GM23338 (cell line): ENCODE measurements at regions not wholly inside any gene's neighbourhood (a gene's known extent, or its start where the extent isn't known, plus 50 kb on each side); places are given as distances from the start of the nearest gene placed in this dataset.

ENCODE experiments used
- ATAC-seq: fragments of 200-7000 bp; cut with Tn5 transposase; 3 replicates; pipeline ENCODE4 v1.9.1; 2020
- DNase-seq: peaks from one replicate; pipeline ENCODE4 v3.0.0-alpha.2; 2015; ENCODE audit warnings: low spot score
- H2AFZ ChIP-seq: fragments of 200-600 bp; sonication (generic); 2 replicates; pipeline ENCODE4 v1.8.0; 2016; ENCODE audit warnings: antibody characterized with exemption, mild to moderate bottlenecking, moderate library complexity
- H3F3A ChIP-seq: fragments of 200-600 bp; sonication (generic); replicated peaks from 2 replicates; pipeline ENCODE4 v1.8.0; 2017; ENCODE audit warnings: antibody characterized with exemption, mixed run types, low read depth
- H3K27ac ChIP-seq: fragments of 200-600 bp; sonication (generic); 2 replicates; pipeline ENCODE4 v1.6.1; 2016; ENCODE audit warnings: low read depth
- H3K27me3 ChIP-seq: fragments of 200-600 bp; sonication (generic); 2 replicates; pipeline ENCODE4 v1.8.0; 2016; ENCODE audit warnings: mild to moderate bottlenecking, mixed run types, moderate library complexity; ENCODE audit not compliant: insufficient read depth
- H3K36me3 ChIP-seq: fragments of 200-600 bp; sonication (generic); 2 replicates; pipeline ENCODE4 v1.8.0; 2016; ENCODE audit warnings: mild to moderate bottlenecking; ENCODE audit not compliant: insufficient read depth
- H3K4me1 ChIP-seq: fragments of 200-600 bp; sonication (generic); 2 replicates; pipeline ENCODE4 v1.8.0; 2016; ENCODE audit warnings: mild to moderate bottlenecking, moderate library complexity; ENCODE audit not compliant: insufficient read depth
- H3K4me2 ChIP-seq: fragments of 200-600 bp; sonication (generic); 2 replicates; pipeline ENCODE4 v1.7.1; 2017; ENCODE audit warnings: mixed run types
- H3K4me3 ChIP-seq: fragments of 200-600 bp; sonication (generic); 2 replicates; pipeline ENCODE4 v1.6.1; 2016; ENCODE audit warnings: mixed run types
- H3K79me2 ChIP-seq: fragments of 200-600 bp; sonication (generic); replicated peaks from 2 replicates; pipeline ENCODE4 v1.8.0; 2017; ENCODE audit warnings: mild to moderate bottlenecking; ENCODE audit not compliant: insufficient read depth
- H3K9me2 ChIP-seq: fragments of 200-600 bp; sonication (generic); 2 replicates; pipeline ENCODE4 v1.8.0; 2017; ENCODE audit not compliant: insufficient read depth
- H4K20me1 ChIP-seq: fragments of 200-600 bp; sonication (generic); replicated peaks from 2 replicates; pipeline ENCODE4 v1.8.0; 2017; ENCODE audit warnings: mild to moderate bottlenecking; ENCODE audit not compliant: insufficient read depth
- H3K27ac Mint-ChIP-seq: 2 replicates; pipeline ENCODE4 v1.8.0; 2020; ENCODE audit warnings: inconsistent platforms, mild to moderate bottlenecking, moderate library complexity, mixed read lengths
- H3K27me3 Mint-ChIP-seq: 3 replicates; pipeline ENCODE4 v1.8.0; 2022; ENCODE audit warnings: low read depth, mild to moderate bottlenecking, moderate library complexity, mixed read lengths, inconsistent platforms; ENCODE audit not compliant: insufficient read depth, poor library complexity
- H3K36me3 Mint-ChIP-seq: 3 replicates; pipeline ENCODE4 v1.8.0; 2021; ENCODE audit warnings: low read depth, mild to moderate bottlenecking, inconsistent platforms, moderate library complexity, mixed read lengths
- H3K4me1 Mint-ChIP-seq: 3 replicates; pipeline ENCODE4 v1.8.0; 2020; ENCODE audit warnings: mild to moderate bottlenecking, inconsistent platforms, mixed read lengths
- H3K4me3 Mint-ChIP-seq: 3 replicates; pipeline ENCODE4 v1.8.0; 2021; ENCODE audit warnings: moderate library complexity, mild to moderate bottlenecking, inconsistent platforms, mixed read lengths
- H3K9me3 Mint-ChIP-seq: 3 replicates; pipeline ENCODE4 v1.8.0; 2020; ENCODE audit warnings: moderate library complexity, mild to moderate bottlenecking, inconsistent platforms, mixed read lengths
- CTCF ChIP-seq, 2 experiments: fragments of 200-600 bp in 1 of 2; sonication (generic) in 1 of 2; conservative IDR thresholded peaks; 2 replicates each; pipeline versions ENCODE4 v1.5.1 to v1.6.1; 2016 to 2017; ENCODE audit warnings: antibody characterized with exemption in 2 of 2, low read depth in 2 of 2, mild to moderate bottlenecking in 2 of 2, moderate library complexity in 1 of 2
- EZH2 ChIP-seq: fragments of 200-600 bp; sonication (generic); IDR thresholded peaks from one replicate; pipeline ENCODE4 v1.8.0; 2017; ENCODE audit warnings: antibody characterized with exemption, mild to moderate bottlenecking, low read depth; ENCODE audit not compliant: unreplicated experiment
- EZH2phosphoT487 ChIP-seq: fragments of 200-600 bp; sonication (generic); IDR thresholded peaks from one replicate; pipeline ENCODE4 v1.8.1; 2018; ENCODE audit warnings: antibody characterized with exemption; ENCODE audit not compliant: unreplicated experiment
- JUNB ChIP-seq: IDR thresholded peaks from one replicate; pipeline ENCODE4 v1.6.1; 2016; ENCODE audit warnings: antibody characterized with exemption; ENCODE audit not compliant: unreplicated experiment
- NANOG ChIP-seq: IDR thresholded peaks from 2 replicates; pipeline ENCODE4 v1.6.1; 2016; ENCODE audit warnings: antibody characterized with exemption, borderline replicate concordance
- POLR2AphosphoS5 ChIP-seq: IDR thresholded peaks from 2 replicates; pipeline ENCODE4 v1.6.1; 2016; ENCODE audit warnings: antibody characterized with exemption, low read depth
- STAT1 ChIP-seq: IDR thresholded peaks from one replicate; pipeline ENCODE4 v1.6.1; 2016; ENCODE audit warnings: antibody characterized with exemption; ENCODE audit not compliant: unreplicated experiment
- ZNF114 ChIP-seq: fragments of 250-450 bp; sonication (Bioruptor Pico); IDR thresholded peaks from 2 replicates; pipeline ENCODE4 v1.5.0; 2020; ENCODE audit warnings: mild to moderate bottlenecking, moderate library complexity
- ZNF331 ChIP-seq: fragments of 250-450 bp; sonication (Bioruptor Pico); IDR thresholded peaks from 2 replicates; pipeline ENCODE4 v1.5.0; 2020; ENCODE audit warnings: low read depth, mild to moderate bottlenecking, moderate library complexity
- TF ChIP-seq, protein P1 (sequence below): IDR thresholded peaks from 2 replicates; pipeline ENCODE4 v1.6.1; 2016; ENCODE audit warnings: antibody characterized with exemption
- TF ChIP-seq, protein P2 (sequence below): IDR thresholded peaks from one replicate; pipeline ENCODE4 v1.6.1; 2018; ENCODE audit warnings: antibody characterized with exemption; ENCODE audit not compliant: unreplicated experiment

- TF ChIP-seq, protein P1, sequence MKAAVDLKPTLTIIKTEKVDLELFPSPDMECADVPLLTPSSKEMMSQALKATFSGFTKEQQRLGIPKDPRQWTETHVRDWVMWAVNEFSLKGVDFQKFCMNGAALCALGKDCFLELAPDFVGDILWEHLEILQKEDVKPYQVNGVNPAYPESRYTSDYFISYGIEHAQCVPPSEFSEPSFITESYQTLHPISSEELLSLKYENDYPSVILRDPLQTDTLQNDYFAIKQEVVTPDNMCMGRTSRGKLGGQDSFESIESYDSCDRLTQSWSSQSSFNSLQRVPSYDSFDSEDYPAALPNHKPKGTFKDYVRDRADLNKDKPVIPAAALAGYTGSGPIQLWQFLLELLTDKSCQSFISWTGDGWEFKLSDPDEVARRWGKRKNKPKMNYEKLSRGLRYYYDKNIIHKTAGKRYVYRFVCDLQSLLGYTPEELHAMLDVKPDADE, result no peak
- TF ChIP-seq, protein P2, sequence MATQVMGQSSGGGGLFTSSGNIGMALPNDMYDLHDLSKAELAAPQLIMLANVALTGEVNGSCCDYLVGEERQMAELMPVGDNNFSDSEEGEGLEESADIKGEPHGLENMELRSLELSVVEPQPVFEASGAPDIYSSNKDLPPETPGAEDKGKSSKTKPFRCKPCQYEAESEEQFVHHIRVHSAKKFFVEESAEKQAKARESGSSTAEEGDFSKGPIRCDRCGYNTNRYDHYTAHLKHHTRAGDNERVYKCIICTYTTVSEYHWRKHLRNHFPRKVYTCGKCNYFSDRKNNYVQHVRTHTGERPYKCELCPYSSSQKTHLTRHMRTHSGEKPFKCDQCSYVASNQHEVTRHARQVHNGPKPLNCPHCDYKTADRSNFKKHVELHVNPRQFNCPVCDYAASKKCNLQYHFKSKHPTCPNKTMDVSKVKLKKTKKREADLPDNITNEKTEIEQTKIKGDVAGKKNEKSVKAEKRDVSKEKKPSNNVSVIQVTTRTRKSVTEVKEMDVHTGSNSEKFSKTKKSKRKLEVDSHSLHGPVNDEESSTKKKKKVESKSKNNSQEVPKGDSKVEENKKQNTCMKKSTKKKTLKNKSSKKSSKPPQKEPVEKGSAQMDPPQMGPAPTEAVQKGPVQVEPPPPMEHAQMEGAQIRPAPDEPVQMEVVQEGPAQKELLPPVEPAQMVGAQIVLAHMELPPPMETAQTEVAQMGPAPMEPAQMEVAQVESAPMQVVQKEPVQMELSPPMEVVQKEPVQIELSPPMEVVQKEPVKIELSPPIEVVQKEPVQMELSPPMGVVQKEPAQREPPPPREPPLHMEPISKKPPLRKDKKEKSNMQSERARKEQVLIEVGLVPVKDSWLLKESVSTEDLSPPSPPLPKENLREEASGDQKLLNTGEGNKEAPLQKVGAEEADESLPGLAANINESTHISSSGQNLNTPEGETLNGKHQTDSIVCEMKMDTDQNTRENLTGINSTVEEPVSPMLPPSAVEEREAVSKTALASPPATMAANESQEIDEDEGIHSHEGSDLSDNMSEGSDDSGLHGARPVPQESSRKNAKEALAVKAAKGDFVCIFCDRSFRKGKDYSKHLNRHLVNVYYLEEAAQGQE, result no peak
- TF ChIP-seq STAT1, result no peak
- TF ChIP-seq ZNF114, result no peak
- TF ChIP-seq NANOG, result no peak
Measured at GRCh38 chr3:76171647-76172046, 386.3 kb upstream of the ZNF717 start (continued).

- TF ChIP-seq STAT1 (no peak), JUNB (no peak), POLR2AphosphoS5 (no peak), ZNF331 (CRISPR knock-in tag) (no peak), EZH2phosphoT487 (no peak)
- no peaks in the 10 kb centered on the region for H3K9me2 ChIP-seq
- peak overlapping the region; percentile 47; the same call in 1 of the 2 replicates for H3K27ac Mint-ChIP-seq
- H3K4me3 ChIP-seq, result no peak overlapping the region
- H3K4me3 Mint-ChIP-seq, result no peak overlapping the region
- H3K9me3 Mint-ChIP-seq, result peaks cover 7% of the 10 kb centered on the region; the same call in 1 of the 3 replicates
- no peaks in the 10 kb centered on the region for H3F3A ChIP-seq
- H3K27me3 Mint-ChIP-seq, result peaks cover 1% of the 10 kb centered on the region
- no peaks in the 10 kb centered on the region; the same call in 2 of the 3 replicates for H3K36me3 Mint-ChIP-seq
- H3K79me2 ChIP-seq, result no peaks in the 10 kb centered on the region
- H2AFZ ChIP-seq, result no peak overlapping the region
- H3K4me1 ChIP-seq, result no peaks in the 10 kb centered on the region
- no peaks in the 10 kb centered on the region for H3K4me1 Mint-ChIP-seq
- no peaks in the 10 kb centered on the region for H3K27me3 ChIP-seq
- H3K36me3 ChIP-seq, result no peaks in the 10 kb centered on the region
- H3K27ac ChIP-seq, result no peak overlapping the region
- DNase-seq (no peak), ATAC-seq (no peak)
- no peak overlapping the region for H3K4me2 ChIP-seq
- H4K20me1 ChIP-seq, result no peaks in the 10 kb centered on the region
Measured at GRCh38 chr3:76177610-76178009, 392.3 kb upstream of the ZNF717 start.

DNA sequence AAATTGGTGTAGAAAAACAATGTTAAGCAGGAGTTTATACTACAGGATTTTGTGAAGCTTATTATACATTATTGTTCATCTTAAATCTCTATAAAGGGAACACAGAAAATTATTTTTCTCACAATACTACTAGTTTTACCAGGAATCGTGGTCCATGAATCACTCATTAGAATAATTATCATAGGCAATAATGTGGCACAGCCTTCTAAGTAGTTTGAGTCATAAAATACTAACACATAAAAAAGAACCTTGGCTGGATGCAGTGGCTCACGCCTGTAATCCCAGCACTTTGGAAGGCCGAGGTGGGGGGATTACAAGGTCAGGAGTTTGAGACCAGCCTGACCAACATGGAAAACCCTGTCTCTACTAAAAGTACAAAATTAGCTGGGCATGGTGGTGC, 393.1 kb upstream of the ZNF717 start:
- no peak overlapping the region for H3K4me2 ChIP-seq
- H3K4me3 Mint-ChIP-seq, result no peak overlapping the region
- H3K27ac ChIP-seq, result no peak overlapping the region
- peaks cover 7% of the 10 kb centered on the region; the same call in 1 of the 3 replicates for H3K9me3 Mint-ChIP-seq
- no peak overlapping the region for H3K4me3 ChIP-seq
- no peaks in the 10 kb centered on the region for H3K79me2 ChIP-seq
- H3K36me3 Mint-ChIP-seq, result no peaks in the 10 kb centered on the region
- ATAC-seq (no peak), DNase-seq (no peak)
- TF ChIP-seq EZH2, result no peak
- no peak for TF ChIP-seq CTCF (conservative IDR thresholded peaks at IDR 0.05; ENCODE audit: low read depth in 2 of 2)
- H3K27ac Mint-ChIP-seq, result no peak overlapping the region
- H3K27me3 ChIP-seq, result no peaks in the 10 kb centered on the region
- no peaks in the 10 kb centered on the region for H3K36me3 ChIP-seq
- H4K20me1 ChIP-seq, result no peaks in the 10 kb centered on the region
- no peaks in the 10 kb centered on the region for H3K4me1 Mint-ChIP-seq
- H3K4me1 ChIP-seq, result no peaks in the 10 kb centered on the region
- no peak overlapping the region for H2AFZ ChIP-seq
- no peaks in the 10 kb centered on the region for H3K9me2 ChIP-seq
- peaks cover 1% of the 10 kb centered on the region for H3K27me3 Mint-ChIP-seq
- no peaks in the 10 kb centered on the region for H3F3A ChIP-seq
